ENCODE measurements at regions not wholly inside any gene's neighbourhood (a gene's known extent, or its start where the extent isn't known, plus 50 kb on each side); places are given as distances from the start of the nearest gene placed in this dataset.

- no peak for TF ChIP-seq CTCF (IDR thresholded peaks at IDR 0.05; ENCODE audit: low read depth, low read length)
- TF ChIP-seq POLR2A (IDR thresholded peaks at IDR 0.05; ENCODE audit: extremely low read depth, insufficient read length), result no peak
Measured at GRCh38 chr15:79194386-79194785, 88.1 kb upstream of the ANKRD34C start.

Data from NB4 (cell line).